ENCODE measurements at regions not wholly inside any gene's neighbourhood (a gene's known extent, or its start where the extent isn't known, plus 50 kb on each side); places are given as distances from the start of the nearest gene placed in this dataset.

DNA sequence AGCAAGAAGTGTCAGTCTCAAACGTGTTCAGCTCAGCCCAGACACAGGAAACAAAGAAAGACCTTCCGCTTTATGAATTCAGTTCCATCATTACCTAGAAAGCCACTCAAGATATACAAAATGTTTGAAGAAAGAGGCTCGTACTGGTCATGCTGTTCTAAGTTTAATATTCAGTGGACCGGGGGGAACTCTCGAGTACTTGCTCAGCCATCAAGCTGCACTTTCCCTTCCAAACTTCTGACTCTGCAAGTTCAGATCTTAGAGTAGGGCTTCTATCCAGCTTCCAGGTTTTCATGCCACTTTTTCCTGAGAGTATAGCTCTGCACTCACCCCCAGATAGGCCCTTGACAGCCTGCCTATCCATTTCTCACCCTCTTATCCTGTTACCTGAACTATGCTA is 62.8 kb upstream of the OSBPL8 start:
- no peak for TF ChIP-seq PPARA (CRISPR knock-in tag; IDR thresholded peaks at IDR 0.05; ENCODE audit: borderline replicate concordance)
- TF ChIP-seq, protein P1, sequence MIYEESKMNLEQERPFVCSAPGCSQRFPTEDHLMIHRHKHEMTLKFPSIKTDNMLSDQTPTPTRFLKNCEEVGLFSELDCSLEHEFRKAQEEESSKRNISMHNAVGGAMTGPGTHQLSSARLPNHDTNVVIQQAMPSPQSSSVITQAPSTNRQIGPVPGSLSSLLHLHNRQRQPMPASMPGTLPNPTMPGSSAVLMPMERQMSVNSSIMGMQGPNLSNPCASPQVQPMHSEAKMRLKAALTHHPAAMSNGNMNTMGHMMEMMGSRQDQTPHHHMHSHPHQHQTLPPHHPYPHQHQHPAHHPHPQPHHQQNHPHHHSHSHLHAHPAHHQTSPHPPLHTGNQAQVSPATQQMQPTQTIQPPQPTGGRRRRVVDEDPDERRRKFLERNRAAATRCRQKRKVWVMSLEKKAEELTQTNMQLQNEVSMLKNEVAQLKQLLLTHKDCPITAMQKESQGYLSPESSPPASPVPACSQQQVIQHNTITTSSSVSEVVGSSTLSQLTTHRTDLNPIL (CRISPR knock-in tag; IDR thresholded peaks at IDR 0.05; ENCODE audit: low read depth): no peak
- TF ChIP-seq ZNF565 (CRISPR knock-in tag; conservative IDR thresholded peaks at IDR 0.05; ENCODE audit: low read depth): no peak
- TF ChIP-seq ISL1 (CRISPR knock-in tag; IDR thresholded peaks at IDR 0.05): no peak
- no peak for TF ChIP-seq CSDC2 (CRISPR knock-in tag; IDR thresholded peaks at IDR 0.05)
- TF ChIP-seq TCF4 (CRISPR knock-in tag; IDR thresholded peaks at IDR 0.05; ENCODE audit: borderline replicate concordance): no peak
